ENCODE measurements at regions not wholly inside any gene's neighbourhood (a gene's known extent, or its start where the extent isn't known, plus 50 kb on each side); places are given as distances from the start of the nearest gene placed in this dataset.

GRCh38 chr7:106484562-106484961 lies 176.4 kb downstream of the CCDC71L start:
- TF ChIP-seq POLR2A (IDR thresholded peaks at IDR 0.05) (no peak), CTCF (IDR thresholded peaks at IDR 0.05) (no peak)
